ENCODE measurements at regions not wholly inside any gene's neighbourhood (a gene's known extent, or its start where the extent isn't known, plus 50 kb on each side); places are given as distances from the start of the nearest gene placed in this dataset.

DNA sequence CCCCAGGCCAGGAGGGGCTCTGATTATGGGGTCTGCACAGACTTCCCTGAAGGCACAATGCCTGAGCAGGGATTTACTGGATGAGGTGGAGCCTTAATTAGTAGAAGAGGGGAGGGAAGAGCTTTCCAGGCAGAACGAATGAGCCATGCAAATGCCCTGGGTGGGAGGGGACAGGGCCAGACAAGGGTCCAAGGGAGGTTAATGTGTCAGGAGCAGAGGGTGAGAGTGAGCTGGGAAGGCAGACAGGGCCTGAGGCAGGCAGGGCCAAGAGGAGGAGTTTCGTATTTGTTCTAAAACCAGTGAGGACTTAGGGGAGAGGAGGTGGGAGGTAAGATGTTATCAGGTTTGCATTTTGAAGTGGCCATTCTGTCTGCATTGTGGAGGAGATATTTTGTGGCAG lies 65.3 kb downstream of the NPY start:
- TF ChIP-seq, protein P1, sequence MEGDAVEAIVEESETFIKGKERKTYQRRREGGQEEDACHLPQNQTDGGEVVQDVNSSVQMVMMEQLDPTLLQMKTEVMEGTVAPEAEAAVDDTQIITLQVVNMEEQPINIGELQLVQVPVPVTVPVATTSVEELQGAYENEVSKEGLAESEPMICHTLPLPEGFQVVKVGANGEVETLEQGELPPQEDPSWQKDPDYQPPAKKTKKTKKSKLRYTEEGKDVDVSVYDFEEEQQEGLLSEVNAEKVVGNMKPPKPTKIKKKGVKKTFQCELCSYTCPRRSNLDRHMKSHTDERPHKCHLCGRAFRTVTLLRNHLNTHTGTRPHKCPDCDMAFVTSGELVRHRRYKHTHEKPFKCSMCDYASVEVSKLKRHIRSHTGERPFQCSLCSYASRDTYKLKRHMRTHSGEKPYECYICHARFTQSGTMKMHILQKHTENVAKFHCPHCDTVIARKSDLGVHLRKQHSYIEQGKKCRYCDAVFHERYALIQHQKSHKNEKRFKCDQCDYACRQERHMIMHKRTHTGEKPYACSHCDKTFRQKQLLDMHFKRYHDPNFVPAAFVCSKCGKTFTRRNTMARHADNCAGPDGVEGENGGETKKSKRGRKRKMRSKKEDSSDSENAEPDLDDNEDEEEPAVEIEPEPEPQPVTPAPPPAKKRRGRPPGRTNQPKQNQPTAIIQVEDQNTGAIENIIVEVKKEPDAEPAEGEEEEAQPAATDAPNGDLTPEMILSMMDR (conservative IDR thresholded peaks at IDR 0.05) = no peak
- no peak for TF ChIP-seq ZFX (IDR thresholded peaks at IDR 0.05)

Data from C4-2B (cell line).